ENCODE measurements at regions not wholly inside any gene's neighbourhood (a gene's known extent, or its start where the extent isn't known, plus 50 kb on each side); places are given as distances from the start of the nearest gene placed in this dataset.

DNA sequence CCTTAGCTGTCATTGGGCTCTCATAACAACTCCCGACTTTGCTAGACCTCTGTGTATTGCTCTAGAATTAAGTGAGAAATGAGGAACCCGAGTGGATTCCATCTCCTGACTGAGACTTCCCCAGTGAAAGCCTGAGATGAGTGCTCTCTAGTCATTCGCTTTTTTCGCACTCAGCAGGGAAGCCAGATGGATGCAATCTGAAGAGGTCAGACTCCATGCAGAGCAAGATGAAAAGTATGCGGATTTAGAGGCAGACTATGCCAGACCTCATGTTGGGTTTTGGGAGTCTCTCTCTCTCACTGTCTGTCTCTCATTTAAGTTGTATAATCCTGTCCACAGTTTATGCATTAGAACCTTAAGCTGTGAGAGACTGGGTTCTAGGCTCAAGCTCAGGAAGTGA lies 88.6 kb downstream of the SLC5A7 start:
- TF ChIP-seq, protein P1, sequence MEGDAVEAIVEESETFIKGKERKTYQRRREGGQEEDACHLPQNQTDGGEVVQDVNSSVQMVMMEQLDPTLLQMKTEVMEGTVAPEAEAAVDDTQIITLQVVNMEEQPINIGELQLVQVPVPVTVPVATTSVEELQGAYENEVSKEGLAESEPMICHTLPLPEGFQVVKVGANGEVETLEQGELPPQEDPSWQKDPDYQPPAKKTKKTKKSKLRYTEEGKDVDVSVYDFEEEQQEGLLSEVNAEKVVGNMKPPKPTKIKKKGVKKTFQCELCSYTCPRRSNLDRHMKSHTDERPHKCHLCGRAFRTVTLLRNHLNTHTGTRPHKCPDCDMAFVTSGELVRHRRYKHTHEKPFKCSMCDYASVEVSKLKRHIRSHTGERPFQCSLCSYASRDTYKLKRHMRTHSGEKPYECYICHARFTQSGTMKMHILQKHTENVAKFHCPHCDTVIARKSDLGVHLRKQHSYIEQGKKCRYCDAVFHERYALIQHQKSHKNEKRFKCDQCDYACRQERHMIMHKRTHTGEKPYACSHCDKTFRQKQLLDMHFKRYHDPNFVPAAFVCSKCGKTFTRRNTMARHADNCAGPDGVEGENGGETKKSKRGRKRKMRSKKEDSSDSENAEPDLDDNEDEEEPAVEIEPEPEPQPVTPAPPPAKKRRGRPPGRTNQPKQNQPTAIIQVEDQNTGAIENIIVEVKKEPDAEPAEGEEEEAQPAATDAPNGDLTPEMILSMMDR (IDR thresholded peaks at IDR 0.05), result no peak
- TF ChIP-seq POLR2AphosphoS5 (IDR thresholded peaks at IDR 0.05), result no peak
- TF ChIP-seq POLR2A (IDR thresholded peaks at IDR 0.05), result no peak
